Suprapubic skin (tissue), 3 donors: ENCODE measurements at regions not wholly inside any gene's neighbourhood (a gene's known extent, or its start where the extent isn't known, plus 50 kb on each side); places are given as distances from the start of the nearest gene placed in this dataset.

ENCODE experiments used
- CTCF ChIP-seq, 2 donors: fragments of 200-600 bp in 1 of 2; fragments of 450-650 bp in 1 of 2; sonication (generic) in 1 of 2; IDR thresholded peaks; one replicate each; pipeline ENCODE4 v1.5.1; 2016 to 2019; ENCODE audit warnings: antibody characterized with exemption in 2 of 2, mild to moderate bottlenecking in 1 of 2, moderate library complexity in 1 of 2
- EP300 ChIP-seq: sonication (generic); formaldehyde crosslinking; IDR thresholded peaks from one replicate; pipeline ENCODE4 v1.6.1; 2017; ENCODE audit warnings: antibody characterized with exemption
- POLR2A ChIP-seq, 2 donors: fragments of 450-650 bp; IDR thresholded peaks; one replicate each; pipeline ENCODE4 v1.6.1; 2017; ENCODE audit warnings: antibody characterized with exemption in 2 of 2, mild to moderate bottlenecking in 2 of 2, moderate library complexity in 2 of 2

- TF ChIP-seq CTCF (IDR thresholded peaks at IDR 0.05), result no peak
- no peak for TF ChIP-seq POLR2A (IDR thresholded peaks at IDR 0.05)
- TF ChIP-seq EP300, result no peak
Measured at GRCh38 chr1:168467452-168467851, 76.3 kb downstream of the XCL2 start.
